GM23338 (cell line): ENCODE measurements at regions not wholly inside any gene's neighbourhood (a gene's known extent, or its start where the extent isn't known, plus 50 kb on each side); places are given as distances from the start of the nearest gene placed in this dataset.
A peak's percentile ranks its signal among the peaks of the same experiment; 100 is the strongest.

Experiments
- ATAC-seq: fragments of 200-7000 bp; cut with Tn5 transposase; 3 replicates; pipeline ENCODE4 v1.9.1; 2020
- DNase-seq: peaks from one replicate; pipeline ENCODE4 v3.0.0-alpha.2; 2015; ENCODE audit warnings: low spot score
- H2AFZ ChIP-seq: fragments of 200-600 bp; sonication (generic); 2 replicates; pipeline ENCODE4 v1.8.0; 2016; ENCODE audit warnings: antibody characterized with exemption, mild to moderate bottlenecking, moderate library complexity
- H3F3A ChIP-seq: fragments of 200-600 bp; sonication (generic); replicated peaks from 2 replicates; pipeline ENCODE4 v1.8.0; 2017; ENCODE audit warnings: antibody characterized with exemption, mixed run types, low read depth
- H3K27ac ChIP-seq: fragments of 200-600 bp; sonication (generic); 2 replicates; pipeline ENCODE4 v1.6.1; 2016; ENCODE audit warnings: low read depth
- H3K27me3 ChIP-seq: fragments of 200-600 bp; sonication (generic); 2 replicates; pipeline ENCODE4 v1.8.0; 2016; ENCODE audit warnings: mild to moderate bottlenecking, mixed run types, moderate library complexity; ENCODE audit not compliant: insufficient read depth
- H3K36me3 ChIP-seq: fragments of 200-600 bp; sonication (generic); 2 replicates; pipeline ENCODE4 v1.8.0; 2016; ENCODE audit warnings: mild to moderate bottlenecking; ENCODE audit not compliant: insufficient read depth
- H3K4me1 ChIP-seq: fragments of 200-600 bp; sonication (generic); 2 replicates; pipeline ENCODE4 v1.8.0; 2016; ENCODE audit warnings: mild to moderate bottlenecking, moderate library complexity; ENCODE audit not compliant: insufficient read depth
- H3K4me2 ChIP-seq: fragments of 200-600 bp; sonication (generic); 2 replicates; pipeline ENCODE4 v1.7.1; 2017; ENCODE audit warnings: mixed run types
- H3K4me3 ChIP-seq: fragments of 200-600 bp; sonication (generic); 2 replicates; pipeline ENCODE4 v1.6.1; 2016; ENCODE audit warnings: mixed run types
- H3K79me2 ChIP-seq: fragments of 200-600 bp; sonication (generic); replicated peaks from 2 replicates; pipeline ENCODE4 v1.8.0; 2017; ENCODE audit warnings: mild to moderate bottlenecking; ENCODE audit not compliant: insufficient read depth
- H3K9me2 ChIP-seq: fragments of 200-600 bp; sonication (generic); 2 replicates; pipeline ENCODE4 v1.8.0; 2017; ENCODE audit not compliant: insufficient read depth
- H4K20me1 ChIP-seq: fragments of 200-600 bp; sonication (generic); replicated peaks from 2 replicates; pipeline ENCODE4 v1.8.0; 2017; ENCODE audit warnings: mild to moderate bottlenecking; ENCODE audit not compliant: insufficient read depth
- H3K27ac Mint-ChIP-seq: 2 replicates; pipeline ENCODE4 v1.8.0; 2020; ENCODE audit warnings: inconsistent platforms, mild to moderate bottlenecking, moderate library complexity, mixed read lengths
- H3K27me3 Mint-ChIP-seq: 3 replicates; pipeline ENCODE4 v1.8.0; 2022; ENCODE audit warnings: low read depth, mild to moderate bottlenecking, moderate library complexity, mixed read lengths, inconsistent platforms; ENCODE audit not compliant: insufficient read depth, poor library complexity
- H3K36me3 Mint-ChIP-seq: 3 replicates; pipeline ENCODE4 v1.8.0; 2021; ENCODE audit warnings: low read depth, mild to moderate bottlenecking, inconsistent platforms, moderate library complexity, mixed read lengths
- H3K4me1 Mint-ChIP-seq: 3 replicates; pipeline ENCODE4 v1.8.0; 2020; ENCODE audit warnings: mild to moderate bottlenecking, inconsistent platforms, mixed read lengths
- H3K4me3 Mint-ChIP-seq: 3 replicates; pipeline ENCODE4 v1.8.0; 2021; ENCODE audit warnings: moderate library complexity, mild to moderate bottlenecking, inconsistent platforms, mixed read lengths
- H3K9me3 Mint-ChIP-seq: 3 replicates; pipeline ENCODE4 v1.8.0; 2020; ENCODE audit warnings: moderate library complexity, mild to moderate bottlenecking, inconsistent platforms, mixed read lengths
- CREB1 ChIP-seq: fragments of 250-450 bp; sonication (Bioruptor Pico); IDR thresholded peaks from 2 replicates; pipeline ENCODE4 v1.5.0; 2020; ENCODE audit warnings: low read depth, mild to moderate bottlenecking, moderate library complexity
- ETS1 ChIP-seq: IDR thresholded peaks from 2 replicates; pipeline ENCODE4 v1.6.1; 2016; ENCODE audit warnings: antibody characterized with exemption
- EZH2phosphoT487 ChIP-seq: fragments of 200-600 bp; sonication (generic); IDR thresholded peaks from one replicate; pipeline ENCODE4 v1.8.1; 2018; ENCODE audit warnings: antibody characterized with exemption; ENCODE audit not compliant: unreplicated experiment
- POLR2AphosphoS5 ChIP-seq: IDR thresholded peaks from 2 replicates; pipeline ENCODE4 v1.6.1; 2016; ENCODE audit warnings: antibody characterized with exemption, low read depth
- STAT1 ChIP-seq: IDR thresholded peaks from one replicate; pipeline ENCODE4 v1.6.1; 2016; ENCODE audit warnings: antibody characterized with exemption; ENCODE audit not compliant: unreplicated experiment
- ZNF114 ChIP-seq: fragments of 250-450 bp; sonication (Bioruptor Pico); IDR thresholded peaks from 2 replicates; pipeline ENCODE4 v1.5.0; 2020; ENCODE audit warnings: mild to moderate bottlenecking, moderate library complexity
- ZNF331 ChIP-seq: fragments of 250-450 bp; sonication (Bioruptor Pico); IDR thresholded peaks from 2 replicates; pipeline ENCODE4 v1.5.0; 2020; ENCODE audit warnings: low read depth, mild to moderate bottlenecking, moderate library complexity
- ZNF462 ChIP-seq: fragments of 250-450 bp; sonication (Bioruptor Pico); IDR thresholded peaks from 2 replicates; pipeline ENCODE4 v1.5.0; 2020; ENCODE audit warnings: mild to moderate bottlenecking, moderate library complexity

- TF ChIP-seq ZNF462 (CRISPR knock-in tag) (no peak), ZNF331 (CRISPR knock-in tag) (no peak), ZNF114 (CRISPR knock-in tag) (no peak), POLR2AphosphoS5 (no peak), EZH2phosphoT487 (no peak)
Observed at GRCh38 chr14:26938054-26938453, 340.2 kb upstream of the NOVA1 start (continued).

- Mint-ChIP-seq H3K27ac (no peak overlapping the region), H3K9me3 (peaks cover 3% of the 10 kb centered on the region; the same call in 1 of the 3 replicates), H3K4me3 (no peak overlapping the region), H3K4me1 (peaks cover 66% of the 10 kb centered on the region), H3K27me3 (peaks cover 4% of the 10 kb centered on the region), H3K36me3 (peaks cover 7% of the 10 kb centered on the region; the same call in 1 of the 3 replicates)
- Histone ChIP-seq H3F3A (no peaks in the 10 kb centered on the region), H3K36me3 (peaks cover 6% of the 10 kb centered on the region; the same call in 1 of the 2 replicates), H3K4me3 (no peak overlapping the region), H3K27me3 (no peaks in the 10 kb centered on the region), H2AFZ (peak overlapping the region; percentile 60; the same call in 1 of the 2 replicates), H3K79me2 (no peaks in the 10 kb centered on the region), H3K4me1 (peaks cover 30% of the 10 kb centered on the region), H3K4me2 (no peak overlapping the region), H3K9me2 (peaks cover 6% of the 10 kb centered on the region; the same call in 1 of the 2 replicates), H4K20me1 (no peaks in the 10 kb centered on the region), H3K27ac (no peak overlapping the region)
- DNase-seq (no peak), ATAC-seq (no peak)
- TF ChIP-seq ZNF114 (CRISPR knock-in tag) (no peak), CREB1 (CRISPR knock-in tag) (no peak), ZNF462 (CRISPR knock-in tag) (no peak), STAT1 (no peak), ETS1 (no peak)
Observed at GRCh38 chr14:26939755-26940154, 341.9 kb upstream of the NOVA1 start.
